Activated CD4-positive, alpha-beta T cell treated with anti-CD3 and anti-CD28 coated beads, Interleukin-2, amount 50 U/mL, for 48 hours (primary cell): ENCODE measurements at regions not wholly inside any gene's neighbourhood (a gene's known extent, or its start where the extent isn't known, plus 50 kb on each side); places are given as distances from the start of the nearest gene placed in this dataset.

ENCODE experiments used
- DNase-seq, 2 experiments: peaks; one replicate each; pipeline ENCODE4 v3.0.0-alpha.2; 2020

- no peak for DNase-seq
Observed at GRCh38 chr13:105569816-105570215, 965.6 kb downstream of the EFNB2 start.

GRCh38 chr13:105567951-105568525, 967.4 kb downstream of the EFNB2 start:
- no peak for DNase-seq

- DNase-seq = no peak
Observed at GRCh38 chr13:105565136-105565727, 970.2 kb downstream of the EFNB2 start.

DNA sequence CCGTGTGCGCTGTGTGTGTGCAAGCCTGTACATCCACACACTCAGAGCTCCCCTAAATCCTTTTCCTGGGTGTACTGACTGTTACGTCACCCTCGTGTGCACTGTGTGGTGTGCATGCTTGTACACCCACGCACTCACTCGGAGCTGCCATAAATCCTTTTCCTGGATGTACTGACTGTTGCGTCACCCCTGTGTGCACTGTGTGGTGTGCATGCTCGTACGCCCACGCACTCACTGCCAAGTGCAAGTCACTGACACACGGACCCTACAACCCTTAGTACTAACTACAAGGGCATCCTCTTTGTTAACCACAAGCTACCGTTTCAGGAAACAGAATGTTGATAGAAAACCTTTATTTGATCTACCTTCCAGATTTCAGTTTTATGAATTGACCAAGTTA, 983.4 kb downstream of the EFNB2 start:
- DNase-seq = no peak

DNA sequence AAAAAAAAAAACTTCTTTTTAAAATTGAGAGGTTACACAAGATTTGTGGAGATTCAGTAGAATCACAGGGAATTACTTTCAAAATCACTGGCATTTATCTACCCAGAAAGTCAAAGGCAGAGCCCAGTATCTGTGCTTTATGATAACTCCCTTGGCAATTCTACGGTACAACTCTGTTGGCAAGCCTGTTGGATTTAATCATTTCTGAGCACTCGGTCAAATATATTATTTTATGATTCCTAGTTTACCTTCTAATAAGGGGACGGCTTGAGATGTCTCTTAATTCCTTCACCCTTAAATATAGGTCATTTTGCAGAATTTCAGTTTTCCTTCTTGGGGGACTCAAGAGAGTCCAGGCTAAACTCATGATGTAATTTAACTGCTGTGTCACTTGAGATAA, 987.6 kb downstream of the EFNB2 start:
- DNase-seq = no peak

DNA sequence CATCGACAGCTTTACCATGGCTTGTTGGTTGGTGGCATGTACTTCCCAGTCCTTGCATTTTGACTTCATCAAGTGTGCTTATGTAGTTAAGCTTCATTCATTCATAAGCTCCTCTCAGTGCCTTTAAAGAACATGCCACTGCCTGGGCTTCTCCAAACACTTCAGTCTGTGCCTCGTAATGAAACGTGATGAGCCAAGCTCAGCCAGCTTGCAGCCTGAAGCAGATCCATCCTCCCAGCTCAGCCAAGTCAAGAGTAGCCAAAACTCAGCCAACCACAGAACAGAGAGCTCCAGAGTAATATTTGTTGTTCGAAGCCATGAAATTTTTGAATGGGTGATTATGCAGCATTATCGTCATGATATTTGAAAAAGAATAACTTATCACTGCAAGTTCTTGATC, 989.7 kb downstream of the EFNB2 start:
- no peak for DNase-seq

GRCh38 chr13:105543742-105544141, 991.7 kb downstream of the EFNB2 start:
- no peak for DNase-seq

GRCh38 chr13:105541565-105541964, 993.9 kb downstream of the EFNB2 start:
- DNase-seq = no peak

DNA sequence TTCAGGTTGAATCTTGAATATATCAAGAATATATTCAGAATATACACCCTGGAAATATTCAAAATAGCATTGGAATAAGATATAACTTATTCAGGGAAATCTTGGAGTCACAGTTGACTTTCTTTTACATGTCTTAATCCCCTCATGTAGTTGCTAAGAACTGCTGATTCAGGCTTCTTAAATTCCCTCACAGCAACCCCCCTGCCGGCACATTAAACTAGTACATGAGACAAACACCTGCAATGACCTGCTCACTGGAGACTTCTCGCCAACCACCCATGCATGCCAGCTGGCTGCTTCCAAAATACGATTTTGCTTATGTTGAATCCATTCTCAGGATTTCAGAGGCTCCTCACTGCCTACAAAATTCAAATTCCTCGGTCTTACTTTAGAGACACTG, 997.1 kb downstream of the EFNB2 start:
- no peak for DNase-seq

DNA sequence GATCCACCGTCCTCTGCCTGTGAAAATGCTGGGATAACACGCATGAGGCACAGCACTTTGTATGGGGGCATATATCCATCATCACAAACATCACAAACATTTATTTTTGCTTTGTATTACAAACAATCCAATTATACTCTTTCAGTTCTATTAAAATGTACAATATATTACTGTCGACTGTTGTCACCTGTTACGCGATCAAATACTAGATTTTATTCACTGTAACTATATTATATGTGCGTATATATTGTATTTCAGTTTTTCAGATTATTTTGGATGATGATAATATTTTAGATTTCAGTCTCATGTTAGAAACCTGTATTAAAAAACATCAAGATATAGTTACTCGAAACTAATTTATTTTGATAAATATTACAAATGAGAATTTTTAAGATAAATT, 998.3 kb downstream of the EFNB2 start:
- DNase-seq = no peak

DNA sequence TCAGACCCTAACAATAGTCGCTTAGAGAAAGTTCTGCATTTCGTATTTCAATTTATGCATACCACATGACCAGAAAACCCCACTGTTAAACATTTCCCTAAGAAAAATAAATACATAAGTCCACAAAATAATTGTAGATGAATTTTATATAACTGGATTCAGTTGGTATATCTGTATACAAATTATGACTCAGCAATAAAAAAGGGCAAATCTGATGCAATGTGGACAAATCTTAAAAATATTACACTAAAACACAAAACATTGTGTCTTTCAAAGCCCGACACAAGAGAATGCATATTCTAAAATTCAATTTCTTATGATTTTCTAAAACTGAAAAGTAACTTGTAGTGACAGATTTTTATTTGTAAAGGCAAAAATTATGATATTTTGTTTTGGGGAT, 1005.0 kb downstream of the EFNB2 start:
- no peak for DNase-seq

DNA sequence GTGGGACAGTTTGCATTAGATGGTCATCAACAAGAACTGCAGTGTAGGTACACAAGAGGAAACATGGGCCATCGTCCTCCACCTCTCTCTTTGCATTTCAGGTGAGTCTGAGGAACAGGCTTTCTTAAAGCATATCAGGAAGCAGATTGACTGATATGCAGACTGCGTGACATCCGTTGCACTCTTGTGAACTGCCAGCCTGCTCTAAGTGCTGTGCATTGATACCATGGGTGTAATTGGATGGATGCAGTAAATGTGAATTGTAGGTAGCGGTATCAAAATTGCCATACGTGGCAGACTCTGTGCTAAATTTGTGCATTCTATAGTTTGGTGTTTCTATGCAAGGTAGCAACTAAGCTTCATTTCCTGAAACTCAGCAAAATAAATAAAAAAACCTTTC, 1008.3 kb downstream of the EFNB2 start:
- no peak for DNase-seq

- DNase-seq = no peak
Observed at GRCh38 chr13:105519771-105520170, 1015.7 kb downstream of the EFNB2 start.

GRCh38 chr13:105518086-105518485, 1017.4 kb downstream of the EFNB2 start:
- no peak for DNase-seq

- no peak for DNase-seq
Observed at GRCh38 chr13:105514401-105514800, 1021.1 kb downstream of the EFNB2 start.

GRCh38 chr13:105513448-105513847, 1022.0 kb downstream of the EFNB2 start:
- DNase-seq = no peak

DNA sequence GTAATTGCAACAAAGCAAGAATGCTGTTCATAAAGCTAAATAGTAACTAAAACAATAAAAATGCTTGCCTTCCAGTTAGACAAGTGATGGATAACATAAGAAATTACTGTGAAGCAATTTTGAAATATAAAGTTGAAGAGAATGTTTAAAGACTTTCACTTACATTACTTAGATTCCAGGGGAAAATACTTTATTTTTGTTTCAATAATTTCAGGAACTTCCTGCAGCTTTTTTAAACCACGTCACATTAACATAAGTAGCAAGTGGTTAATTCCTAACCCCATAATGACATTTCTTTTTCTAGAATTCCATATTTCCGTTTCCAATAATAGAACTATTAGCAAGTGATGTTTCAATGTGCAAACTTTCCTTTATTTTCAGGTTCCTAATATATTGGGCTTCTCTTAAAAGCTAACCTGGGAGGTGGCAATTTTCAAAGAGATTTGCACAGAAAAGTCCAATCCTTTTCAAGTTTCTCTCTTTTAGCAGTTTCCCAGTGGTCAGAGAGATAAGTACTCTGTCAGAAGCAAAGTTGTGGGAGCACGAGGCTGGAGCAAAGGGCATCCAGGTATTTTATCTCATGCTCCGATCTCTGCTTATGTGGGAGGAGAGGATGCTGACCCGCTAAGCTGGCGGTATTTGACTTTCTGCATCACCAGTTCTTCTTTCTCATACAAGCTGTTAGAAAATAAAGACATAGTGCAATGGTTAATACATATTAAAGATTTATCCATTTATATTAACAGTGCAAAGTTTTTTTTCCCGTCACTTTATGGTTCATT, 1025.3 kb downstream of the EFNB2 start:
- no peak for DNase-seq

DNA sequence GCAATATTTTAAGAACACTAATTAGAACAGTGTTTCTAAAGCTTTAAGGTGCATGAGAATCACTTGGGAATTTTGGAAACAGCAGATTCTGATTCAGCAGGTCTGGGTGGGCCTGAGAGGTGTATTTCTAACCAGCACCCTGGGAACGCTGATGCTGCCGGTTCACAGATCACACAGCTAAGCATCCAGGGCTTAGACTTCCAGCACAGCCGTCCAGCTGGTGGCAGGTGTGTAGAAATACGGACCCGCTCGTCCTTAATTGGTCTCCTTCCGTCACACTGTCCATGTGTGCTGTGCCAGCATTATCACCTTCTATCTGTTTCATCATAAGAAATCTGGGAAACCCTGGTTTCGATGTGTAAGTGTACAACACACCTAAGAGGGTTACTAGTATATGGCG, 1029.0 kb downstream of the EFNB2 start:
- DNase-seq = no peak

GRCh38 chr13:105502193-105502592, 1033.3 kb downstream of the EFNB2 start:
- DNase-seq = no peak

DNA sequence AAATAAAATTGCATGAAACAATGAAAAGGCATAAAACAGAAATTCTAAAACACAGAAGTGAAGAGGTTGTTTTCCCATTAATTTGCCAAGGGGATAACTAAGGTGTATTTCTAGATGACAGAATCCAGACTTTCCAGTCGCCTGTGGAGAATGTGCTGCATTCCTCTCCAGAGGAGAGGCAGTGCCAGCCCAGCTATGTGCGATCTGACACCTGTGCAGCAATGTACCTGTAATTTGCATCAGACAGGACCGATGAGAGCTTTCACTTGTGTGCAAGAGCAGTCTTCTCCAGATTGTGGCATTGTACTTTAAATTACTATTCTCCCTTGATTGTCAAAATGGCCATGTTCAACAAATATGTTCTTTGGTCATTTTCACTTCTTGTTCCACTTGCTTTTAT, 1037.9 kb downstream of the EFNB2 start:
- no peak for DNase-seq

GRCh38 chr13:105492216-105492615, 1043.2 kb downstream of the EFNB2 start:
- DNase-seq = no peak

GRCh38 chr13:105491345-105491744, 1044.1 kb downstream of the EFNB2 start:
- no peak for DNase-seq

DNA sequence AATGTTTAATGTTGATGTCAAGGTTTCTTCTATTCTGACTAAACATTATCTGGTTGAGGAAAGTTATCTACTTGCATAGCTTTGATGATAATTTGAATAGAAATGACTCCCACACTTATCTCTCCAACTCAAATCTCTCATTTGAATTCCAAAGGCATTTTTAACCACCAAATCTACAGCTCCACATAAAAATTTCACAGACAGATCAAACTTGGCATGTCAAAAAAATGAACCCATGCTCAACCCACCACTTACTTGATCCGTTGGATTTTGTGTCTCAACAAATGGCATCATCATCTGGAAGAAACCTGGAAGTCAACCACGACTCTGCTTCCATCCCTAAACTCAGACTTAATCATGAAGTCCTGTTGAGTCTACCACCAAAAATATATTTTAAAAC, 1050.4 kb downstream of the EFNB2 start:
- DNase-seq = no peak

DNA sequence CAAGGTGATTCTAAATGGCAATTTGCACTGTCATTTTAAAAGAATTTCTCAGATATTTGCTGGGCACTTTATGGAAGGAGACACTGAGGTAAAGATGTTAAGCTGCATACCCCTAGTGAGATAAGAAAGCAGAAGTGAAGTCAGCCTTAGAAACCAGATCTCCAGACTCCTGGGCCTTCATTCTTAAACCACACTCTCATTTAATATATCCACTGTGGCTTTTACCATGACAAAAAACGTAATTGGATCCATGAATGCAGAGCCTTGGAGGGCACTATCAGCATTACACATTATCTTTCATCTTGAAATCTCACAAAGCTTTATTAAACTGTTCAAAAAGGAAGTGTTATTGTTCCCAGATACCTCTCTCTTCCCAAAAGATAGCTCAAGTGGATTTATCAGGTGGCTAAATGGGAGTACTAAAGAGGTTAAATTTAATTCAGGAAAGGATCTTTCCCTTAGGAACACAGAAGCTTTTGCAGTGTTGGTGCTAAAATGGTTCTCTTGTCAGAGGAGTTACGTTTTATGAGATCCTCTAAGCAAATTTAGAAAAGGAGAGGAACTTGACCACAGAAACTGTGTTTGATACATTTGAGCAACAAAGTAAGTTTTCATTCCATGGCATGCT, 1060.4 kb downstream of the EFNB2 start:
- no peak for DNase-seq
